HG03571 (cell line): ENCODE measurements at regions not wholly inside any gene's neighbourhood (a gene's known extent, or its start where the extent isn't known, plus 50 kb on each side); places are given as distances from the start of the nearest gene placed in this dataset.

Source experiments
- ATAC-seq: cut with Tn5 transposase; IDR thresholded peaks from one replicate; pipeline ENCODE4 v1.9.1; 2021; ENCODE audit not compliant: unreplicated experiment

- ATAC-seq = no peak
These were observed 201.3 kb upstream of the OSR1 start for GRCh38 chr2:19559596-19560240.

DNA sequence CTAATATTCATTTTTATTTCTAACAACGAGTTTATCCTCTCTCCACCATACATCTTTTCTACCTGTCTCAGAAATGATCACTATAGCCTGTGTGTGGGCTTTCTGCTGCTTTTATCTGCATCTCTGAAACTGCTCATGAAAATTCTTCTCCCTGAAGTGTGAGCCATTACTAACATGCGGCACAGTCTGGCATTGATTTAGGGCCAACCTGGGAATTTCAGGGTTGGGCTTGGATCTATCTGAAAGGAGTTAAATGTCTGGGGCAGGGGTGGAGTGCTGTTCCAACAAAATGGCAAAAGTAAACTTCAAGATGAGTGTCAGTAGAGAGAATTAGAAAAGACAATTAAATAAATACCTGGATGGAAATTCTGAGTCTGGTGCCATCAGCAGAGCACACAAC is 198.2 kb upstream of the OSR1 start:
- ATAC-seq = no peak

- ATAC-seq = no peak
These were observed 196.1 kb upstream of the OSR1 start for GRCh38 chr2:19554520-19554919.

DNA sequence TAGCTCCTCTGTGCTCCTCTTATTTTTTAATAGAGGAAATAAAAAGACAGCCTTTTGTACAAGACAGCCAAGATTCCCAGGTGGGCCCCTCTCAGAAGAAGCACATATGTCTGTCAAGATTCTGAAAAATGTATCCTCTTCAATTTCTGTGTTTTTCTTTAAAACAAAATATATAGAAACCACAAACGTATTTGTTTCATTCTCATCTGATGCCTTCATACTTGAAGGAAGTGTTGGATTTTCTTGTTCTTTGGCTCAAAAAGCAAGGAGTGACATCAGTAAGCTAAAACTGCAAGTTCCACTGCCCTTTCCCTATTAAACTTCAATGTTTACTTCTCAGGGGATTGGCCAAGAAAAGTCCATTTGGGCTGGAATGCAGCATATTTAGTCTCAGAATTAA is 193.8 kb upstream of the OSR1 start:
- no peak for ATAC-seq

- no peak for ATAC-seq
These were observed 192.3 kb upstream of the OSR1 start for GRCh38 chr2:19550750-19551149.

GRCh38 chr2:19549821-19550220 is 191.4 kb upstream of the OSR1 start:
- ATAC-seq = no peak

DNA sequence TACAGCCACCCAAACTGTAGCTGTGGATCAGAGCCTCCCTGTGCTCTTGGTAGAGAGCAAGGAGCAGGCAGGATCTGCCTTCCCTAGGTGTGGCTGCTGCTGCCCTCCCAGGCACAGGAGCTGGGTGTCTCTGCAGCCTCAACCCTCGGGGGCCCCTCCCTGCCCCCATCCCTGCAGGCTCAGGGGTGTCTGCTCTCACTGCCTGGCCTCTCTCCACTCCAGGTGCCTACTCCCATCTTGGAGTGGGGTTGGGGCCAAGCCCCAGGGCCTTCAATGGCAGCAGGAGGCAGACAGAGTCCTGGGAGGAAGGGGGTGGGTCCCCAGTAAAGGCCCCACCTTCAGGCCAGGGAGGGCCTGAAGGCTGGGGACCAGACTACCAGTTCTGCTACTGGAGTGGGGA is 189.7 kb upstream of the OSR1 start:
- ATAC-seq = no peak

DNA sequence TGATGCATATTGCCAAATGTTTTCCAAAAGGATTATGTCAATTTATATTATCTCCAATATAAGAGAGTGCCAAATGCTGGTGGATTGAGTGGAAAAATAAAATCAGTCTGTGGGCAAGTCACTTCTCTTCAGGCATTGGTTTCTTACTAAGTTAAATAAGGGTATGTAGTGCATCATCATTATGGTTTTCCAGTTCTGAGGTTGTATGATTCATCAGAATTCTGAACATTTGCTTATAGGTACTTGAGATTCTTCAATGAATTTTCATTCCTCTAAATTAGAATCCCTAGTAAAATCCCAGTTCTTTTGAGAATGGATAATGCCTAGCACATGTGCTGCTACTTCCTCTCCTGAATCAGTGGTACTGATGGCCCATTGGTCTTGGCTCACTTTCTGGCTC is 188.9 kb upstream of the OSR1 start:
- ATAC-seq = no peak

GRCh38 chr2:19545507-19545906 is 187.1 kb upstream of the OSR1 start:
- ATAC-seq = no peak

DNA sequence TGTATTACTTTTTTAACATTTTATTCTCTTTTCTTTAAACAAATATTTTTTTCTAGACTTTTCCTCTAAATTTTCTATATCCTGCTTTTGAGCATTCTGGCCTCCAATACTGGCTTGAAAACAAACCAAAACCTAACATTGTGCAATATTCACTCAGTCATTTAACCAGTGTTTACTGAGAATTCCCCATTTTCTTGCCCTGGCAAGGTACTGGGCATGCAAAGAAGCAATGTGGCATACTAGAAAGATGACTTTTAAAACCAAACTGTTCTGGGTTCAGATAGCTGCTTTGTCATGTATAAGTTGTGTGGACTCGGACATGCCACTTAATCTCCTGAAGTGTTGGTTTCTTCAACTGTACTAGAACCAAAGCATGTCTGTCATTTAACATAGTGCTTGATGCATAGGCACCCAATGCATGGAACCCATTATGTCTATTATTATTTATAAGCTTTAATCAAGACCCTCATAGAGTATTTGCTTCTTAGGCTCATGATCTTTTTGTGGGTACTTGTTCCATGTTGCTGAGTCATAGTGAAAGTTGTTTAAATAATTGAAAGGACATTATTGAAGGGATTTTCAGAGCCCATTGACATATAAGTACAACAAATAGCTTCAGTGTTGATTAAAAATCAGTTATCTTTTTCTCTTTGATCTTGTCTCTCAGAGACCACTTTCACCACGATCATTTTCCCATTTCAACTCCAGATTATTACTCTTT is 185.4 kb upstream of the OSR1 start:
- no peak for ATAC-seq

GRCh38 chr2:19542796-19543662 is 184.6 kb upstream of the OSR1 start:
- no peak for ATAC-seq

DNA sequence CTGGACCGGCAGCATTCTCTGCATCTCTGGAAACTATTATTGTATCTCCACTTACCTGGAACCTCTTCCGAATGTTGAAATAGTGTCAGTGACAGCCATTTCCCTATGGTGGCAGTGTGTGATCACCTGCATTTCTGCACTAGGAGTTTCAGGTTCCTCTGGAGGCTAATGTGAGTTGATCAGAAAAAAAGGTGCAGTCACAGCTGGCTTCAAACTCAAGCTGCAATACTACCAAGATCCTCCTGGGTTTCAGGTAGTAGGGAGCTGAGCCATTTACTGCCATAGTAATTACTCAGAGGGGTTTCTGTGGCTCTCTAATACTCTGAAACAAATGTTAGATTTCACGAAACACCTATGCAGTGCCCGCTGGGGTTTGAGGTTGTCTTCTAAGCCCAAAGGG is 183.5 kb upstream of the OSR1 start:
- ATAC-seq = no peak

- no peak for ATAC-seq
These were observed 182.5 kb upstream of the OSR1 start for GRCh38 chr2:19540739-19541525.

- no peak for ATAC-seq
These were observed 180.1 kb upstream of the OSR1 start for GRCh38 chr2:19538411-19538963.

DNA sequence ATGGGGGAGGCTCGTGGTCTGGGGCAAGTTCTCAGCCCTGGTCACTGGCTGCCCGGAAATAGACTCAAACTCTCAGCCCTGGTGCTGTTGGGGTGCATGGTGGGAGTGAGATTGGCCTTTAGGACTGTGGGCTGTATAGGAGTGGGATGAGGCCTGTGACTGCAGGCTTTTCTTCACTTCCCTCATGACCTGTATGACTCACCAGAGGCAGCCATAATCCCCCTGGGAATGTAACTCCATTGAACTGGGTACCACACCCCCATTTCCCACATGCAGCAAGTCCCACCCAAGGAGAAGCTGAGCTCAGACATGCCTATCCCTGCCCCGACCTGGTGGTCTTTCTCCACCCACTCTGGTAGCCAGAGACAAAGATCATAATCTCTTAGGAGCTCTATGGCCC is 177.7 kb upstream of the OSR1 start:
- ATAC-seq = no peak

DNA sequence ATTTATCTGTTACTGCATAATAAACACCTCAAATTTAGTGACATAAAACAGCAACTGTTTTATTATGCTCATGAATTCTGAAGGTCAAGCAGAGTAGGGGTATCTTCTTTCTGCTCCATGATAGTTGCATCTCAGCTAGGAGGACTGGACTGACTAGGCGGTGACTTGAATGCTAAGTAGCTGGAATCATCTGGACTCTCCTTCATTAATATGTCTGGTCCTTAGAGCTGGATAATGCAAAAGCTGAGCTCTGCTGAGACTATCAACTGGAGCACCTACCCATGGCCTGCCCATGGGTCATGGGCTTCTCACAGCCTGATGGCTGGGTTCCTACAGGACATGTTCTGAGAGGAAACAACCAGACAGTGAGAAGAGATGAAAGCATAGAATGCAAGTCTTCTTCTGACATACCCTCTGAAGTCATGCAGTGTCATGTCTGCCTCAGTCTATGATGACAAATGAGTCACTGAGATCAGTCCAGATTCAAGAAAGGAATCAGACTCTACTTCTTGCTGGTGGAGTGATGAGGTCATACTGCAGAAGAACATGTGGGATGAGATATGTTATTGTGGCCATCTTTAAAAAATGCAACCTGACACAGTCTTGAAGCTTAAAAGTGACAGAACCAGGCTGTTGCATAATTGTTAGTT is 174.2 kb upstream of the OSR1 start:
- ATAC-seq = no peak

- no peak for ATAC-seq
These were observed 171.3 kb upstream of the OSR1 start for GRCh38 chr2:19529677-19530076.

GRCh38 chr2:19527771-19528170 is 169.3 kb upstream of the OSR1 start:
- no peak for ATAC-seq

- no peak for ATAC-seq
These were observed 166.9 kb upstream of the OSR1 start for GRCh38 chr2:19525313-19525712.

DNA sequence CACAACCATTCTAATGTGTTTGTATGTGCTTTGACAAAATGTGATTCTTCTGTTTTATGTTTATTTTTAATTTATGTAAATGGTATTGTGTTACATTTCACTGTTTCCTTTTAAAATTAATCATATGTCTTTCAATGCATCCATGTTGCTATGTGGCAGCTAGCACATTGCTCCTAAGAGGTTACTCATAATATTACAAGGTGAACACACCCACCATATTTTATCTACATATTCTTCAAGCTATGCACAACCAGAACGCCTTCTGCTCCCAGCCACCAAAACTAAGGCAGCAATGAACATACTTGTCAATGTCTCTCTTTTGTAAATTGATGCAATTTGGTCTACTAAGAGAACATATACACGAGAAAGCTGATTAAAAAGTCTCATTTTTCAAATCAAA is 160.6 kb upstream of the OSR1 start:
- no peak for ATAC-seq
